C1 segment of cervical spinal cord (tissue), 14 donors: ENCODE measurements at regions not wholly inside any gene's neighbourhood (a gene's known extent, or its start where the extent isn't known, plus 50 kb on each side); places are given as distances from the start of the nearest gene placed in this dataset.

ENCODE experiments used
- DNase-seq, 14 donors: peaks; one replicate each; lab custom pipeline; 2025; lab: John Stamatoyannopoulos, UW

DNA sequence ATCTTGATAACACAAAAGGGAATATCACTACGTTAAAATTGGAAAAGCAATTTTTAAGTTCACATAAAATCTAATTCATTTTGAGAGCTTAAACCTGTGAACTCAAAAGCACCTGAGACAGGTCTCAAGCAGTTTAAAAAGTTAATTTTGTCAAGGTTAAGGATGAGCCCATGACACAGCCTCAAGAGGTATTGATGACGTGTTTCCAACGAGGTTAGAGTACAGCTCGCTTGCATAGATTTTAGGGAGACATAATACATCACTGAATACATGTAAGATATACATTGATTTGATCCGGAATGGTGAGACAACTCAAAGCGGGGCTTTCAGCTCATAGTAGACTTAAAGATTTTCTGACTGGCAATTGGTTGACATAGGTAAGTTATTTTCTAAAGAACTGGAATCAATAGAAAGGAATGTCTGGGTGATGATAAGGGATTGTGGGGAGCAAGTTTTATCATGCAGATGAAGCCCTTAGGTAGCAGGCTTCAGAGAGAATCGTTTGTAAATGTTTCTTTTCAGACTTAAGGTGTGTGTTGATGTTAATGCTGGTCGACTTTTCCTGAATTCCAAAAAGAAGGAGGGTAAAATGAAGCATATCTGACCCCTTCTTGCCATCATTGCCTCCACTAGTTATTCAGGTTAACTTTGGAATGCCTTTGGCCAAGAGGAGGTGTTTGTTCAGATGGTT is 2890.6 kb downstream of the PCDH9 start:
- no peak for DNase-seq

DNA sequence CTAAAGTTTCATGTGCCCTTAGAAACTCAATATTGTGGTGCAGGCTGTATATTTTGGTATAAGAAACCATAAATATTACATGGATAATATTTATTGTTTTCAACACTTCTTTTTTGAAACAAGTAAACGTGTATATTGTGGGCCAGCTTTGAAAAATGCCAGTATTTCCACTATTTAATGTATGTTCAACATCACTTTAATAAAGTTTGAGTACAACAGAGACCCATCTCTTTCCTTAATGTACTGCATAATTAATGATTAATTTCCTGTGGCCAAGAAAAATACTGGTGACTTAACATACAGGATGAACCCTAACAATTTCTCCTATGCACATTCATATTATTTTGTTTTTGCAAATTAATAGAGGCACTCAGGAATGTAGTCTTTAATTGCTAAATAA is 2891.5 kb downstream of the PCDH9 start:
- no peak for DNase-seq

DNA sequence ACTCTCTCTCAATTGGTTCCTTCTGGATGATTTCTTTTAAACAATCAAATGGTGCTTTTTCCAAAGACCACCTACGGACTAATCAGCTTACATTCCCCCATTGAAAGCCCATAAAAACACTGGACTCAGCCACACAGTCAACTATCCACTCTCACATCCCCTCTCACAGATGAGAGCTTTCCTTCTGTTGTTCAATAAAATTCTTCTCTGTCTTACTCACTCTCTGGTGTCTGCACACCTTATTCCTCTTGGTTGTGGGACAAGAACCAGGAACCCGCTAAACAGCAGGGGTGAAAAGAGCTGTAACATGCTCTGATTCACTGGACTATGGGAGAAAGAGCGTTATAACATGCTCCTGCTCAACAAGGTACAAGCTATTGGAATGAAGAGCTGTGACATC is 2896.2 kb downstream of the PCDH9 start:
- DNase-seq, result no peak

DNA sequence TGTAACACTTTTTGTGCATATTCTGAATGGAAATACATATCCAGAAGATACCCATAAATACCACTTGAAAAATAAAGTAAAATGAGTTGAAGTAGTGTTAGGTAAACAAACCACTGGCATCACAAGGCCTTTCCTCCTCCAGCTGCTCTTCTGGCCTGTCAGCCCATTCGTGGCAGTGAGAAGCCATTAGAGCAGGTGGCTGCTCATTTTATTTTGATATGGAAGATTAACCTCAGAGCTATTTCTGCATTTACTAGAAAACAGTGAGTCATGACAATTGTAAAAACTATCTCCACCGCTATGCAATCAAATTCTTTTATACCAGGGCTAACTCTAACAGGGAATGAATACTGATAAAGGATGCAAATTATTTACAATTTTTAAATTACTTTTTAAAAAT is 2898.1 kb downstream of the PCDH9 start:
- no peak for DNase-seq

DNA sequence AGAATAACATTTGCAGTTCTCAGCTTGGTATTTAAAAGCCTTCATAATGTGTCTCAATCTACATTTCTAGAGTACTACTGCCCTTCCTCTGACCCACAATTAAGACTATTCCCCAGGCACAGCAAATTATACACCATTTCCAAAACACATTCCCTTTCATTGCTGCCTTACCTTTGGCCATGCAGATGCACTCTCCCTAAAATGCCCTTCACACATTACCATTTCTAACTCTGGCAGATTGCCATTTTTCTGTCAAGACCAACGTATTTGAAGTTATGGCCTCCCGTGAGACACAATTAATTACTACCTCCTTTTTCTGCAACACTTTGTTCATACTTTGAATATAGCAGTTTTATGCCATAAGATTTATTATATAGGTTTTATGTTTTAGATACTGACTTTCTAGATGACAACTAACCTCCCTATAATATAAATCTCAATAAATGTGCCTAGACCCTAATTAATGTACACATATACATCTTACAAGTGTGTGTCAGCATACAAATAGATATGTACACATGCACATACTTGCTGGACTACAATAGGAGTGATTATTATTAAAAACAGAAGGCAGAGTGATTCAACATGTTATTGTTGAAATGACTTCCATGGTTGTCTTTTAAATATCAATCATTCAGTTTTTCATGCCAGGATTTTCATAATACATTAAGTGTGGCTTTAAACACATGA is 2902.5 kb downstream of the PCDH9 start:
- DNase-seq, result no peak

- no peak for DNase-seq
Observed at GRCh38 chr13:64314331-64314730, 2898.7 kb upstream of the PCDH20 start.

- no peak for DNase-seq
Observed at GRCh38 chr13:64311948-64312347, 2896.3 kb upstream of the PCDH20 start.

DNA sequence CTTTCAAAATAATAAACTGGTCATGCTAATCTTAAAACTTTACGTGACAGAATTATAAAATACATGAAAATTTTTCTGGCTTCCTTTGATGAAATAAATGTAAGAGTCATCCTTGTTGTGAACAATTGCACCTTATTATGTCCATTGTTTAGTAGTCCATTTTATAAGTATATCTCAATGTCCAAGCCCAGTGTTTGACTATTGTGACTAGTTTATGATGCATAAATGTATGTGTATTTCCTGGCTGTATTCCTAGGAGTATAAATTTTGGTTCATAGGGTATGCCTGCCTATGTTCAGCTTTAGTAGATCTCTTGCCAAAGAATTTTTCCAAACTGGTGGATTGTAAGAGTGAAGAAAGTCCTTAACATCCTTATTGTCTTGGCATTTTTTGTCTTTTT is 2895.5 kb upstream of the PCDH20 start:
- DNase-seq, result no peak

GRCh38 chr13:64305246-64305645 is 2889.6 kb upstream of the PCDH20 start:
- no peak for DNase-seq

- DNase-seq, result no peak
Observed at GRCh38 chr13:64300239-64300638, 2884.6 kb upstream of the PCDH20 start.

DNA sequence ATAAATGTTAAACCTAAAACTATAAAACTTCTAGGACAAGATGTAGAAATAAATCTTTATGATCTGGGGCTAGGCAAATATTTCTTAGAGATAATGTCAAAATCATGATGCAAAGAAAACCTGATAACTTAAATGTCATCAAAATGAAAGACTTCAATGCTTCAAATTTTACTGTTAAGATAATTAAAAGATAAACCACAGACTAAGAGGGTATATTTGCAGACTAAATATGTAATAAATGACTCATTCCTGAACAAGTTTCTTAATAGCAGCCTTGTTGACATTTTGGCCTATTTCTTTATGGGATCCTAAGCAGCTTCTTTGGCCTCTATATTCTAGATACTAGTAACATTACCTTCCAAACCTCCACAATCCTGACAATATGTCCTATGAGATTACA is 2878.3 kb upstream of the PCDH20 start:
- DNase-seq, result no peak

GRCh38 chr13:64289702-64290101 is 2874.1 kb upstream of the PCDH20 start:
- DNase-seq, result no peak

DNA sequence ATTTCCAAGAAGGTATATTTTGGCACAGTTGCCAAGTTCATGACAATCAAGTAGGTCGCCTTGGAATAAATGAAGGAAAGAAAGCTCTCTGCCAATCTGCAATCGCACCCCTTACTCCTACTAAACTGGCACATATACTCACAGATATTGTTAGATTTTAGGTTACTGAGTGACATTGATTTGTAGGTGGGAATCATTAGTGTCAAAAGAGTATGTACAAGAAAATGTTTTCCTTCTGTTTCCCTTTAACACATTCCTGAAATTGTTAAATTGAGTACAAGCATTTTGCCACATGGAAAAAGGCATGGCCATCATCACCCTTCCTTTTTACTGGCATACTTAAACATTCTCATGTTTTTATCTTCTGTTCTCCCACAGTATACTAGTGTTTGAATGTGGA is 2868.3 kb upstream of the PCDH20 start:
- DNase-seq, result no peak

DNA sequence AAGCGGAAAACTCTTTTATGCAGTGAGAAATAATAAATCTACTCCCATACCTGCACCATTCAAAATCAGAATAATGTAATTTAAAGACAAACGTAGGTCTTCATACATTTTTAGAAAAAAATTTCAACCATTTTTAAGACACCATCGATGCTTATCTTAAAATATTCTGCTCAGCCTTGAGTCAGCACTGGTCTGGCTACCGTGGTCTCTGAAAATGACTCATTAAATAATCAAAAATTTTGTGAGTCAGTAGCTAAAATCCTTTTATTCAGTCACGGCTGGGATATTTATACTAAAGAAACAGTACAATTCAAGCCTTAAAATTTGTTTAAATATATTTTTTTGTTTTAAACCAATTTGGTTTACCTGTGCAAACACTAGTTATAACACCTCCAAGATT is 2862.8 kb upstream of the PCDH20 start:
- no peak for DNase-seq

GRCh38 chr13:64277097-64277496 is 2861.4 kb upstream of the PCDH20 start:
- no peak for DNase-seq

DNA sequence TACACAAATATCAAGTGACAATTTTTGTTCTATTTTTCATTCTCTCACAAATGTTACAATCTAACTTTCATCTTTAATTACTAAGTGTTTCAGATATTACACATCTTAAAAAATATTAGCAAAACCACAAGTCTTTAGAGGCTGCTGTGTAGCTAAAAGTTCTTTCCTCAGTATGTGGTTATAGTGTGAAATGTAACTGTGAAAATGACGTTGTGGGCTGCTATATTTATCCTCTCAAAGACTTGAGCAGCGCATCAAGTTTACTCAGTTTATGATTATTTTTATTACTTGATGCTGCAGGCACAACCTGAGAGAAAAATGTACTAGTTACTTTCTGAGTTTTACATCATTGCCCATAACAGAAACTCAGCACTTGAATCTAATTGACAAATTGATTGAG is 2860.6 kb upstream of the PCDH20 start:
- DNase-seq, result no peak

- no peak for DNase-seq
Observed at GRCh38 chr13:64274481-64275217, 2859.0 kb upstream of the PCDH20 start.

DNA sequence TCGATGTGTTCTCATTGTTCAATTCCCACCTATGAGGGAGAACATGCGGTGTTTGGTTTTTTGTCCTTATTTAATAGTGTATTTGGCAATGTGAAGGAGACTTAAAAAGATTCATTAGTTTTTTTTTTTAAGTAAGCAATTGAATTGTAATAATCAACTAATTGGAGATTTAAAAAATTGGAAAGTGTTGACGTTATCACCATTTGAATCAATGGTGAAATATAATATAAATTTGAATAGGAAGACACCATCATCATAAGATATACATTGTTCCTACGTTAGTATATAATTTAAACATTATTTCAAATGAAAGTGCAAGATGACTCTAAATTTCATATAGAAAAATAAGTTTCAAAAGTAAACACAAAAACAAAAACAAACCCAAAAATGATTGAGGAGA is 2858.1 kb upstream of the PCDH20 start:
- no peak for DNase-seq

DNA sequence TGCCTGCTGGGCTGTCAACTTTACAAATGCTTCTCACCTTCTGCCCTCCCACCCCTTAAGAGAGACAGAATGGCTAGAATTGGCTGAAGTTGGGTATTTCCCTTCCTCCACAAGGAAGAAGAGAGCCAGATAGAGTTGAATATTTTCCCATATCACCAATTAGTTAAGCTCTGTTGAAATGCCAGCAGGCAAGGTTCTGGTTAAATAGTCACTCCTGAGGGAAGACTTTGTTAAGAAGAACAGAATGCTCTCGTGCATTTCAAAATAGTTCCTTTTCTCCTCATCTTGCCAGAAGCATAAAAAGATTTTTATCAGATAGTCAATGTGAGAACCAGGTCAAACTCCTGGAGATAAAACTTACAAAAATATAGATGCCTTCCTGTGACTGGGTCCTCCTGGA is 2857.0 kb upstream of the PCDH20 start:
- DNase-seq, result no peak

DNA sequence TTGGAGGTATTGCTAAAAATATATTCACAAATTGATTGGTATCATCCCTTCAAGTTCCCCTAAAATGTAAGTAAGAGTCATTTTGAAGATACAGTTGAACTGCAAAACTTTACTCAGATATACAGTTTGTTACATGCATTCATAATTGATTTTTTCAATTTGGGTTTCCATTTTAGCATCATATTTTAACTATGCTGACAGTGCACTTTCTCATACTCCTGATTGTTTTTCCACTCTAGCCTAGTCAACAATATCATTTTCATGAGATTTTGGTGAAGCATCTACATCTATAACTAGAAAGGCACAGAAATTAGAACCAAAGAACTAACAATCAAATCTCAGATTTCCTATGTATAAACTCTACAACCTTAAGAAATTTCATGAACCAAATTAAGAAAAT is 2850.4 kb upstream of the PCDH20 start:
- no peak for DNase-seq

- DNase-seq, result no peak
Observed at GRCh38 chr13:64263285-64263684, 2847.6 kb upstream of the PCDH20 start.

DNA sequence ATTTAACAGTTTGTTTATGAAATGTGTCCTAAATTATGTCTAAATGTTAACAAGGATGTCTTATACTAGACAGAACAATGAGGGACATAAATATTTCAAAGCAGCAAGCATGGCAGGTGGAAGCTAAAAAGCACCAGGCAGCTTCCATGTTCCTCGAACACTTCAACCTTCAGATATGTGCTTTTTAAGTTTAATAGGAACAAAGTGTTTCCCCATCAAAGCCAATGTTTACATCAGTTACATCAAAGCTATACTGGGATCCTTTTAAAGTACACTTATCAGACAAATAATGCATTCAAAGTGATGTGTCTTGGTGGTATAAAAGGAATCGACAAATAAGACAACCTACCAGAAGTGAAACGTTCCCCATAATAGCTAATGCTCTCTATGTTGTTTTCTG is 2841.1 kb upstream of the PCDH20 start:
- no peak for DNase-seq

DNA sequence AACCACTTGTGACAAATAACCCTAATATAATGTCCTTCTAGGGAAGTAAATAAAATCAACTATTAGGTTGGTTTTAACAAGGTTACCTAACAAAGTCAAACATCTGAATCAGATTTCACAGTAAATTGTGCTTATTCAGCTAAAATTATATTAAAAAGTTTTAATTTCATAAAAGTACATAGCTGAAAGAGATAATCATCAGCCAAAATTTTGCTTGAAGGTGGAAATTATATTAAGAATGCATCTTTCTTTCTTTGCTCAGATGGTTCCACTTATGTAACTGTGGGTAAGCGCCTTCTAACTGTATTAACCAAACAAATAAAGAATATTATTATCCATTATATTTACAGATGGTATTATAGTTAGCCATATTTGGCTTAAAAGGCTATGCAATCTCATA is 2840.3 kb upstream of the PCDH20 start:
- DNase-seq, result no peak
